AG08396 (cell line): ENCODE measurements at regions not wholly inside any gene's neighbourhood (a gene's known extent, or its start where the extent isn't known, plus 50 kb on each side); places are given as distances from the start of the nearest gene placed in this dataset.

Source experiments
- DNase-seq: peaks from one replicate; pipeline ENCODE4 v3.0.0; 2012; ENCODE audit warnings: low spot score, mixed read lengths

- no peak for DNase-seq
Observed at GRCh38 chr2:111652038-111652437, 232.0 kb downstream of the ANAPC1 start.

GRCh38 chr2:111652681-111653080 is 231.3 kb downstream of the ANAPC1 start:
- DNase-seq, result no peak

- no peak for DNase-seq
Observed at GRCh38 chr2:111653103-111653624, 230.8 kb downstream of the ANAPC1 start.

- DNase-seq, result no peak
Observed at GRCh38 chr2:111653913-111654312, 230.1 kb downstream of the ANAPC1 start.

GRCh38 chr2:111654829-111655228 is 229.2 kb downstream of the ANAPC1 start:
- DNase-seq, result no peak

- no peak for DNase-seq
Observed at GRCh38 chr2:111656436-111656835, 227.6 kb downstream of the ANAPC1 start.

GRCh38 chr2:111656894-111657293 is 227.1 kb downstream of the ANAPC1 start:
- DNase-seq, result no peak

GRCh38 chr2:111657351-111657975 is 226.5 kb downstream of the ANAPC1 start:
- no peak for DNase-seq

GRCh38 chr2:111659361-111660333 is 224.3 kb downstream of the ANAPC1 start:
- DNase-seq, result peak; percentile 80

- no peak for DNase-seq
Observed at GRCh38 chr2:111660811-111661210, 223.2 kb downstream of the ANAPC1 start.

- no peak for DNase-seq
Observed at GRCh38 chr2:111661286-111661940, 222.6 kb downstream of the ANAPC1 start.

- peak; percentile 71 for DNase-seq
Observed at GRCh38 chr2:111662039-111662770, 221.8 kb downstream of the ANAPC1 start.

GRCh38 chr2:111662771-111663470 is 221.1 kb downstream of the ANAPC1 start:
- no peak for DNase-seq

- DNase-seq, result no peak
Observed at GRCh38 chr2:111663471-111664274, 220.3 kb downstream of the ANAPC1 start.

- DNase-seq, result no peak
Observed at GRCh38 chr2:111664275-111664850, 219.6 kb downstream of the ANAPC1 start.

GRCh38 chr2:111665011-111665410 is 219.0 kb downstream of the ANAPC1 start:
- no peak for DNase-seq

GRCh38 chr2:111665551-111666116 is 218.4 kb downstream of the ANAPC1 start:
- no peak for DNase-seq

GRCh38 chr2:111666160-111666559 is 217.8 kb downstream of the ANAPC1 start:
- no peak for DNase-seq

GRCh38 chr2:111667001-111667400 is 217.0 kb downstream of the ANAPC1 start:
- DNase-seq, result no peak
